HG03095 (cell line): ENCODE measurements at regions not wholly inside any gene's neighbourhood (a gene's known extent, or its start where the extent isn't known, plus 50 kb on each side); places are given as distances from the start of the nearest gene placed in this dataset.

ENCODE experiments used
- ATAC-seq: cut with Tn5 transposase; IDR thresholded peaks from one replicate; pipeline ENCODE4 v1.9.1; 2021; ENCODE audit warnings: moderate library complexity; ENCODE audit not compliant: unreplicated experiment

GRCh38 chr10:8531116-8531515, 476.6 kb downstream of the GATA3 start:
- no peak for ATAC-seq

- no peak for ATAC-seq
Measured at GRCh38 chr10:8532647-8533046, 478.2 kb downstream of the GATA3 start.

- ATAC-seq = no peak
Measured at GRCh38 chr10:8533462-8533861, 479.0 kb downstream of the GATA3 start.

GRCh38 chr10:8534096-8534495, 479.6 kb downstream of the GATA3 start:
- no peak for ATAC-seq

- no peak for ATAC-seq
Measured at GRCh38 chr10:8534891-8535290, 480.4 kb downstream of the GATA3 start.

GRCh38 chr10:8539056-8539455, 484.6 kb downstream of the GATA3 start:
- ATAC-seq = no peak

GRCh38 chr10:8543361-8544056, 489.0 kb downstream of the GATA3 start:
- no peak for ATAC-seq

GRCh38 chr10:8544057-8544380, 489.5 kb downstream of the GATA3 start:
- no peak for ATAC-seq

GRCh38 chr10:8544500-8544899, 490.0 kb downstream of the GATA3 start:
- no peak for ATAC-seq

- ATAC-seq = no peak
Measured at GRCh38 chr10:8554574-8554973, 500.1 kb downstream of the GATA3 start.

GRCh38 chr10:8556321-8556720, 501.8 kb downstream of the GATA3 start:
- no peak for ATAC-seq

GRCh38 chr10:8563478-8563877, 509.0 kb downstream of the GATA3 start:
- no peak for ATAC-seq

GRCh38 chr10:8566737-8567136, 512.2 kb downstream of the GATA3 start:
- no peak for ATAC-seq

- no peak for ATAC-seq
Measured at GRCh38 chr10:8568401-8568800, 513.9 kb downstream of the GATA3 start.

- no peak for ATAC-seq
Measured at GRCh38 chr10:8575620-8576019, 521.1 kb downstream of the GATA3 start.

GRCh38 chr10:8576281-8576680, 521.8 kb downstream of the GATA3 start:
- no peak for ATAC-seq

- no peak for ATAC-seq
Measured at GRCh38 chr10:8576911-8577310, 522.4 kb downstream of the GATA3 start.

- no peak for ATAC-seq
Measured at GRCh38 chr10:8577686-8578085, 523.2 kb downstream of the GATA3 start.

- ATAC-seq = no peak
Measured at GRCh38 chr10:8581521-8582225, 527.2 kb downstream of the GATA3 start.

GRCh38 chr10:8583096-8583495, 528.6 kb downstream of the GATA3 start:
- no peak for ATAC-seq

- ATAC-seq = no peak
Measured at GRCh38 chr10:8584666-8585065, 530.2 kb downstream of the GATA3 start.

- ATAC-seq = no peak
Measured at GRCh38 chr10:8586504-8586903, 532.0 kb downstream of the GATA3 start.

- no peak for ATAC-seq
Measured at GRCh38 chr10:8588135-8588534, 533.6 kb downstream of the GATA3 start.
